Fibroblast of lung (primary cell): ENCODE measurements at regions not wholly inside any gene's neighbourhood (a gene's known extent, or its start where the extent isn't known, plus 50 kb on each side); places are given as distances from the start of the nearest gene placed in this dataset.

ENCODE experiments used
- EZH2 ChIP-seq: IDR thresholded peaks from 2 replicates; pipeline ENCODE4 v1.5.1; 2012; ENCODE audit warnings: low read length, control low read depth, mild to moderate bottlenecking; ENCODE audit errors: missing control alignments
- TF ChIP-seq, protein P1 (sequence below), 2 donors: IDR thresholded peaks in 1 of 2; conservative IDR thresholded peaks in 1 of 2; 1 replicate in 1 of 2; 2 replicates in 1 of 2; pipeline ENCODE4 v1.5.1; 2011 to 2012; ENCODE audit warnings: low read length in 2 of 2, control low read depth in 1 of 2, inconsistent platforms in 1 of 2, low read depth in 1 of 2, mild to moderate bottlenecking in 1 of 2

DNA sequence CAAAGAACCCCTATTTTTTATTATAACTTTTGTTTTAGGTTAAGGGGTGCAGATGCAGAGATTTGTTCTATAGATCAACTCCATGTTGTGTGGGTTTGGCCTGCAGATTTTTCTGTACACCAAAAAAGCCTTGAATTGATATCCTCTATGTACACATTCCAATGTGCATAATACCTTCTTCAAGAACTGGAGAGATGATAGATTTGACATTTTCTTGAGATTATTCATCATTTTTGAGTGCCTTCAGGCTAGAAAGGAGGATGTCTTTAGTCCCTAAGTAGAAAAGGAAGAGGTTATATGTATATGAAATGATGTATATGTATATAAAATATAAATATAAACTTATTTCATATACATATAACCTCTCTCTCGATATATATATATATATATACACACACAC lies 1190.0 kb upstream of the ALCAM start:
- TF ChIP-seq, protein P1, sequence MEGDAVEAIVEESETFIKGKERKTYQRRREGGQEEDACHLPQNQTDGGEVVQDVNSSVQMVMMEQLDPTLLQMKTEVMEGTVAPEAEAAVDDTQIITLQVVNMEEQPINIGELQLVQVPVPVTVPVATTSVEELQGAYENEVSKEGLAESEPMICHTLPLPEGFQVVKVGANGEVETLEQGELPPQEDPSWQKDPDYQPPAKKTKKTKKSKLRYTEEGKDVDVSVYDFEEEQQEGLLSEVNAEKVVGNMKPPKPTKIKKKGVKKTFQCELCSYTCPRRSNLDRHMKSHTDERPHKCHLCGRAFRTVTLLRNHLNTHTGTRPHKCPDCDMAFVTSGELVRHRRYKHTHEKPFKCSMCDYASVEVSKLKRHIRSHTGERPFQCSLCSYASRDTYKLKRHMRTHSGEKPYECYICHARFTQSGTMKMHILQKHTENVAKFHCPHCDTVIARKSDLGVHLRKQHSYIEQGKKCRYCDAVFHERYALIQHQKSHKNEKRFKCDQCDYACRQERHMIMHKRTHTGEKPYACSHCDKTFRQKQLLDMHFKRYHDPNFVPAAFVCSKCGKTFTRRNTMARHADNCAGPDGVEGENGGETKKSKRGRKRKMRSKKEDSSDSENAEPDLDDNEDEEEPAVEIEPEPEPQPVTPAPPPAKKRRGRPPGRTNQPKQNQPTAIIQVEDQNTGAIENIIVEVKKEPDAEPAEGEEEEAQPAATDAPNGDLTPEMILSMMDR (conservative IDR thresholded peaks at IDR 0.05 in 1 of 2, IDR thresholded peaks at IDR 0.05 in 1 of 2; ENCODE audit: low read depth in 1 of 2, low read length in 2 of 2), result no peak
- TF ChIP-seq EZH2, result no peak
